Hypothalamus (tissue), 51 donors: ENCODE measurements at regions not wholly inside any gene's neighbourhood (a gene's known extent, or its start where the extent isn't known, plus 50 kb on each side); places are given as distances from the start of the nearest gene placed in this dataset.

Experiments used
- DNase-seq, 51 donors: peaks; one replicate each; lab custom pipeline; 2025; lab: John Stamatoyannopoulos, UW

- no peak for DNase-seq
Measured at GRCh38 chr14:85426068-85426935, 103.6 kb upstream of the FLRT2 start.

DNA sequence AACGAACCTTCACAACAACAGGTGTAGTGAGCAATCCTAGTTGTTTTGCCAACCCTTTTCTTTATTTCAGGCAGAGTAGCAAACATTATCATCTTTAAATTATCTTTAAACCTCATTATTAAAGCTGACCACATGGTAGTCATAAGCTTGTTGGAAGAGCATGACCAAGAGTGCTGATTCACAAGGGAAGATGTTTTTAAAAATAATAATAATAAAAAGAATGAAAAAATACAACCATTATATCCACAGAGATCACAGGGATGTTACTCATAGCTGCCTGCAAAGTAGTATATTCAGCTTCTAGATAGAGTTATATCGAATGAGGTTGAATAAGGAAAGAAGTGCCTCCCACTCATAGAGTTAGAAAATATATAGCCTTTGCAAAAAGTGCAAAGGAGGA is 101.0 kb upstream of the FLRT2 start:
- no peak for DNase-seq

DNA sequence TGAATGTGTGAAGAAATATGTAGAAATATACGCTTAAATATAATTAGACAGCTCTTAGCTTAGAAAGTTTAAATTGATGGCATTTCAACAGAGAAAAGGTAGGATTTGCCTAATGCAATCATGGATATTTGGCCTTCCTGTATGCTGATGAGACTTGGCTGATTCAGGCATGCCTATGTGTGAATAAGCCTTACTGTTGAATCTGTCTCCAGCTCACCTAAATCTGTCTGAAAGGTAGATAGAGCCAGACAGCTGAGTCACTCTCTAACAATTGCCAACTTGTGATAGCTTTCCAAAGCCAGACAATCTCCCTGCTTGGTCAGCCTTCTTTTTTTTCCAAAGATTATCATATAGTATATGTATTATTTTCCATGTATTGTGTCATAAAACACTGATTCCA is 92.8 kb upstream of the FLRT2 start:
- DNase-seq = no peak

DNA sequence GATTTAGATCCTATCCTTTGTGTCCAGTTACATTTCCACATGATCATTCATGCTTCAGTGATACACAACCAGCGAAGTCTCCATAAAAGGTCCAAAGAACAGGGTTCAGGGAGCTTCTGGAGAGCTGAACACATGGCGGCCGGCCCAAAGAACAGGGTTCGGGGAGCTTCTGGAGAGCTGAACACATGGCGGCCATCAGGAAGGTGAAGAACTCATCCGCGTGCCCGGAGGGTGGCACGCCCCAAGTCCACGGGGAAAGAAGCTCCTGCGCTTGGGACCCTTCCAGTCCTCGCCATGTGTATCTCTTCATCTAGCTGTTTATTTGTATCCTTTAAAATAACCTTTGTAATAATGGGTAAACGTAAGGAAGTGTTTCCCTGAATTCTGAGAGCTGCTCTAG is 91.9 kb upstream of the FLRT2 start:
- no peak for DNase-seq

GRCh38 chr14:85438481-85438942 is 91.4 kb upstream of the FLRT2 start:
- no peak for DNase-seq

DNA sequence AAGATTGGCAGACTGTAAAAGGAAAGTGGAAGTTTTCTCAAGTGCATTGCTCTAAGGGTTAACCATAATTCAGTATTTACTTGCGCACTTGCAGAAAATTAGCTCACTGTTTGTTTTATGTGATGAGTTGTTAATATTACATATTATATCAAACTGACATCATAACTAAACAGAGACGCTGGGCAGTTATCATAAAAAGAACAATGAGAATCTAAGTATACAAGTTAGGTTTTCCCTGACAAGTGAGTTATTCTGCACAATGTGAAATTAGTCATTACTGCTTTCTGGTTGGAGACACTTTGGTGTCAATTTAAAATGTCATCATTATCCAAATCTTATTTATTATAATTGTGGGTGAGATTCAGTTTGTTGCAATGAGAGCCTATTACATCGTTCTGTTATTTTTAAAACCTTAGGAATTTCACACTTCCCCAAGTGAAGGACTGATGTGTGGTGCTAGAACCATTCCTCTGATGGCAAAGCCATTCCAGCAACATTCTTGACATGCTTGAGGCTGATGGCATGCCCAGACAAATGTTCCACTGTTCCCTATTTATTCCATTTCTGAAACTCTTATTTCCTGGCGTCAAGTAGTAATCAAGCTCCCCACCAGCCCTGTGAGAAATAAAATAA is 90.1 kb upstream of the FLRT2 start:
- no peak for DNase-seq

- DNase-seq = no peak
Measured at GRCh38 chr14:85441909-85442643, 87.9 kb upstream of the FLRT2 start.

DNA sequence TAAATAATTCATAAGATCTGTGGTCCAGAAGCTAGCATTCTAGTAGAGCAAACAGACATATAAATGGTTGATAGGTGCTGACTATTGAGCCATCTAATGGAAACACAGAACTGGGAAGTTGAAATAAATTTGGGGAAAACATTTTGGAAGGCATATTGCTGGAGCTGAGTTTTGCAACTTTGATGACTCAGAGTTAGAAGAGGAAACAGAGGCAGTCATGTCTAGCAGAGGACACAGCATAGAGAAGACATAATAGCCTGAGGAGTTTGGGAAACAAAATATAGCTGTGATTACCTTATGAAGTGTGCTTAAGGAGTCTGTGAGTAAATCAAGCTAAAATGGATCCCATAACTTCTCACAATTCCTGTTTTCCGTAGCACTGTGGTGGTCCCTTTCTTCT is 86.9 kb upstream of the FLRT2 start:
- no peak for DNase-seq

GRCh38 chr14:85444635-85445034 is 85.3 kb upstream of the FLRT2 start:
- no peak for DNase-seq

GRCh38 chr14:85445151-85445795 is 84.7 kb upstream of the FLRT2 start:
- DNase-seq = no peak

DNA sequence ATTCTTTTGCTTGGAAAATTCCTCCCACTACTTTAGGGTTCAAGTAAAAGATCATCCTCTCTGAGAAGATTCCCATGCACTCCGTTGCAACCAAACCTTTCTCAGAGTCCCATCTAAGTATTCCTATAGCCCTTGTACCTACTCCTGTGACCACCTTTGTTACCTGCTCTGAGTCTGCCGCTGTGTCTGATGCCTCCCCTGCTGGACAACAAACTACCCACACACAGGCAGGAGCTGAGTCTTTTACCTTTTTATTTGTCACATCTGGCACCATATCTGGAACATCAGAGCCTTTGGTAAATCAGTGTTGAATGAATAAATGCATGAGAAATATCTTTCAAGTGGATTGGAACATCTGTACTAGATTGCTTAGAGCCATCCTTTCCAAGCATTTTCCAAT is 82.1 kb upstream of the FLRT2 start:
- no peak for DNase-seq

GRCh38 chr14:85451421-85451820 is 78.5 kb upstream of the FLRT2 start:
- DNase-seq = no peak

- DNase-seq = no peak
Measured at GRCh38 chr14:85453401-85454225, 76.3 kb upstream of the FLRT2 start.

DNA sequence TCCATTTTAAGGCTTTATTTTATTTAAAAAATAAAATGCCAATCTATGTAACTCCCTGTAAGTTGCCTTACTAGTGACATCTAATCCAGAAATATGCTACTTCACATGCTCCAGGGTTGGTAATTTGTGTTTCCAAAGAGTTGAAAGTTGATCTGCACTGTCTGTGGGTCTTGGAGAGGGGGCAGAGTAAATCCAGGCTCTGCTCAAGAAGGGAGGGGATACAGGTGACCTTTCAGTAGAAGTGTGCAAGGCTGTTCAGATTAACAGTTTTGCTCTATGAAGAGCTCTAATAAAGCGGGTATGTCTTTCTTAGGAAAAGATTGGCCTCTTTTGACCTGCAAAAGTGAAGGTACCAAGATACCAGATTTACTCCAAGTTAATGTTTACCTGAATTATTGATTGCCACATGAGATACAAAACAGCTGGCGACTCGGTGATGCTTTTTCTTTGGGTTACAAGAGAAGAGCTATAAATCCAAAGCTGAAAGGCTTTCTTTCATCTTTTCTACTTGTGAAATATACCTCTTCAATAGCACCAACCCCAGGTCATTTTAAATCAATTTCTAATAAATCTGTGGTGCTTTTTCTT is 75.6 kb upstream of the FLRT2 start:
- no peak for DNase-seq

- DNase-seq = no peak
Measured at GRCh38 chr14:85459361-85460000, 70.5 kb upstream of the FLRT2 start.

GRCh38 chr14:85461432-85462133 is 68.4 kb upstream of the FLRT2 start:
- DNase-seq = no peak

GRCh38 chr14:85463512-85463911 is 66.4 kb upstream of the FLRT2 start:
- DNase-seq = no peak

GRCh38 chr14:85464135-85464895 is 65.6 kb upstream of the FLRT2 start:
- DNase-seq = no peak
